ENCODE measurements at regions not wholly inside any gene's neighbourhood (a gene's known extent, or its start where the extent isn't known, plus 50 kb on each side); places are given as distances from the start of the nearest gene placed in this dataset.

DNA sequence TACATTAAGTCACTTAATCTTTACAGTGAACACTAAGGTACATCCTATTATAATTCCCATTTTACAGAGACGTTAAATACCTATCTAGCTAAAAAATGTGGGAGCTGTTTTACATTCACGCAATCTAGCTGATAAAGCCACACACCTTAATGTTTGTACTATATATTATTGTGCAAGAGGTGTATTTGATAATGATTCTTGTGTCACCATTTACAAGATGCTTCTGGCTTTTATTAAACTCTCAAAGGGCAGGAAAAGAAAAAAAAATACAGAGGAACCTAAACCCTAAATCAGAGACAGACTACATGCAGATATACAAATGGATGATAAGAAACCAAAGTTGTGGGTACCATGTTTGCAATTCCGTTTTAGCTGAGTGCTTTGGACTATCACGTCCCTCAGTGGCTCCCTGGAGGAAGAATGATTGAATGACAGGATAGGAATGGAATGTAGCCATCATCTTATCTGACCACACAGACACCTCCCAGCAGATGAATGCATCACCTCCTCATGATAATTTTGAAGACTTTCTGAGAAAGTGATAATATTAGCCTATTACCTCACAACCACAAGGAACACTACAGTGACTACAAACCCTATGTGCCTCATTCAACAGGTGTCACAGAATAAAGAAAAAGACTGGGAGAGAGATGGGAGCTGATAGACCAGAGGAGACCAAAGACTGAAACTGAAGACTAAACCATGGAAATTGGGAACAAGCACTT, 230.5 kb upstream of the SERP2 start:
- H3K4me3 ChIP-seq (replicated peaks in 1 of 4; ENCODE audit: control extremely low read depth in 1 of 4, insufficient read depth in 1 of 4, low read depth in 3 of 4, low read length in 4 of 4), result peak overlapping the region in 2 of 4 experiments; percentile 58 to 87
- no peak overlapping the region for H3K4me2 ChIP-seq (ENCODE audit: extremely low read depth, insufficient read depth, low read length)
- H3K4me1 ChIP-seq (ENCODE audit: control insufficient read depth, extremely low read depth, insufficient read depth, low read length), result peaks cover 8% of the 10 kb centered on the region
- H3K79me2 ChIP-seq (ENCODE audit: control insufficient read depth, insufficient read depth, low read length), result no peaks in the 10 kb centered on the region
- H2AFZ ChIP-seq (ENCODE audit: low read length), result no peak overlapping the region
- TF ChIP-seq, protein P1, sequence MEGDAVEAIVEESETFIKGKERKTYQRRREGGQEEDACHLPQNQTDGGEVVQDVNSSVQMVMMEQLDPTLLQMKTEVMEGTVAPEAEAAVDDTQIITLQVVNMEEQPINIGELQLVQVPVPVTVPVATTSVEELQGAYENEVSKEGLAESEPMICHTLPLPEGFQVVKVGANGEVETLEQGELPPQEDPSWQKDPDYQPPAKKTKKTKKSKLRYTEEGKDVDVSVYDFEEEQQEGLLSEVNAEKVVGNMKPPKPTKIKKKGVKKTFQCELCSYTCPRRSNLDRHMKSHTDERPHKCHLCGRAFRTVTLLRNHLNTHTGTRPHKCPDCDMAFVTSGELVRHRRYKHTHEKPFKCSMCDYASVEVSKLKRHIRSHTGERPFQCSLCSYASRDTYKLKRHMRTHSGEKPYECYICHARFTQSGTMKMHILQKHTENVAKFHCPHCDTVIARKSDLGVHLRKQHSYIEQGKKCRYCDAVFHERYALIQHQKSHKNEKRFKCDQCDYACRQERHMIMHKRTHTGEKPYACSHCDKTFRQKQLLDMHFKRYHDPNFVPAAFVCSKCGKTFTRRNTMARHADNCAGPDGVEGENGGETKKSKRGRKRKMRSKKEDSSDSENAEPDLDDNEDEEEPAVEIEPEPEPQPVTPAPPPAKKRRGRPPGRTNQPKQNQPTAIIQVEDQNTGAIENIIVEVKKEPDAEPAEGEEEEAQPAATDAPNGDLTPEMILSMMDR (conservative IDR thresholded peaks at IDR 0.05 in 1 of 2, IDR thresholded peaks at IDR 0.05 in 1 of 2; ENCODE audit: low read depth in 1 of 2, low read length in 2 of 2), result no peak
- no peak for TF ChIP-seq EZH2 (IDR thresholded peaks at IDR 0.05; ENCODE audit: low read length, missing control alignments)
- peak in 1 of 2 donors; percentile 76 for DNase-seq (ENCODE audit: low read depth in 2 of 2)
- no peak overlapping the region for H3K27ac ChIP-seq (ENCODE audit: insufficient read depth, low read length)
- no peaks in the 10 kb centered on the region for H3K9me3 ChIP-seq (ENCODE audit: control insufficient read depth, insufficient read depth, low read depth, low read length)
- no peaks in the 10 kb centered on the region for H4K20me1 ChIP-seq (ENCODE audit: control insufficient read depth, extremely low read depth, insufficient read depth, low read length)
- H3K27me3 ChIP-seq (ENCODE audit: control insufficient read depth, insufficient read depth, low read length), result no peaks in the 10 kb centered on the region
- no peak overlapping the region for H3K9ac ChIP-seq (ENCODE audit: insufficient read depth, low read length)
- H3K36me3 ChIP-seq (ENCODE audit: control insufficient read depth, insufficient read depth, low read length), result no peaks in the 10 kb centered on the region

DNA sequence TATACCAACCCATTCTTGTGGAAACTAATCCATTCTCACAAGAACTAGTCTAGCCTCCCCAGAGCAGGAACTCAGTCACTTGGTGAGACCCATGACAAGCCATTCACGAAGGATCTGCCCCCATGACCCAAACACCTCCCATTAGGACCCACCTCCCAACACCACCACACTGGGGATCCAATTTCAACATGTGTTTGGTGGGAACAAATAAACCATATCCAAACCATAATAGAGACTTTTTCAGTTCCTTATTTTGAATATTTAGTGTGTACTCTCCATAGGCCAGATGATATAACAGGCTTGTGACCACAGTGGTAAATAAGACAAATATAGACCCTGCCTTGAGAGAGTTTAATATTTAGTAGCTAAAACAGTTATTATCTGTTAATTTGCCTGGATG, 227.5 kb upstream of the SERP2 start:
- Histone ChIP-seq H3K9me3 (ENCODE audit: control insufficient read depth, insufficient read depth, low read depth, low read length) (no peaks in the 10 kb centered on the region), H3K9ac (ENCODE audit: insufficient read depth, low read length) (no peak overlapping the region), H4K20me1 (ENCODE audit: control insufficient read depth, extremely low read depth, insufficient read depth, low read length) (no peaks in the 10 kb centered on the region), H3K79me2 (ENCODE audit: control insufficient read depth, insufficient read depth, low read length) (no peaks in the 10 kb centered on the region), H3K27me3 (ENCODE audit: control insufficient read depth, insufficient read depth, low read length) (no peaks in the 10 kb centered on the region), H3K4me2 (ENCODE audit: extremely low read depth, insufficient read depth, low read length) (no peak overlapping the region), H2AFZ (ENCODE audit: low read length) (no peak overlapping the region), H3K27ac (ENCODE audit: insufficient read depth, low read length) (no peak overlapping the region), H3K4me1 (ENCODE audit: control insufficient read depth, extremely low read depth, insufficient read depth, low read length) (peaks cover 6% of the 10 kb centered on the region), H3K4me3 (replicated peaks in 1 of 4; ENCODE audit: control extremely low read depth in 1 of 4, insufficient read depth in 1 of 4, low read depth in 3 of 4, low read length in 4 of 4) (no peak overlapping the region), H3K36me3 (ENCODE audit: control insufficient read depth, insufficient read depth, low read length) (no peaks in the 10 kb centered on the region)
- no peak for TF ChIP-seq EZH2 (IDR thresholded peaks at IDR 0.05; ENCODE audit: low read length, missing control alignments)
- TF ChIP-seq, protein P1 (conservative IDR thresholded peaks at IDR 0.05 in 1 of 2, IDR thresholded peaks at IDR 0.05 in 1 of 2; ENCODE audit: low read depth in 1 of 2, low read length in 2 of 2), result no peak
- no peak for DNase-seq (ENCODE audit: low read depth in 2 of 2)

DNA sequence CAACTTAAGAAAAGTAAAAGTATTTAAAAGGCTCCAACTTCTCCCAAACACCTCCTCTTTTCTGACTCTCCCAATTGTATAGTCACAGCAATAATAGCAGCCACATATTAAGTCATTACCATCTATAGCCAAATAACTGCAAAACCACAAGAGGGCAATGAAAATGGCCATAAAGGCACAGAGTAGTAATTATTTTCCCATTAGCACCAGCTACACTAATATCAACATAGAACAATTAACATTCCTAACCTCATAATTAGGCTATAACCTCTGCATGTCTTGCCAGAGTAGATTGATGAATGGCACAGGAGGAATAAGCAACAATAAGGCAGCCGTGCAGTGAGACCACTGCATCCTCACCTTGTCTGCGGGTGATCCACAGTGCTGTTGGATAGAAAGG, 226.4 kb upstream of the SERP2 start:
- no peaks in the 10 kb centered on the region for H3K9me3 ChIP-seq (ENCODE audit: control insufficient read depth, insufficient read depth, low read depth, low read length)
- H3K9ac ChIP-seq (ENCODE audit: insufficient read depth, low read length), result no peak overlapping the region
- no peak overlapping the region for H3K27ac ChIP-seq (ENCODE audit: insufficient read depth, low read length)
- peaks cover 3% of the 10 kb centered on the region for H3K4me1 ChIP-seq (ENCODE audit: control insufficient read depth, extremely low read depth, insufficient read depth, low read length)
- TF ChIP-seq EZH2 (IDR thresholded peaks at IDR 0.05; ENCODE audit: low read length, missing control alignments), result no peak
- TF ChIP-seq, protein P1 (conservative IDR thresholded peaks at IDR 0.05 in 1 of 2, IDR thresholded peaks at IDR 0.05 in 1 of 2; ENCODE audit: low read depth in 1 of 2, low read length in 2 of 2), result no peak
- no peaks in the 10 kb centered on the region for H4K20me1 ChIP-seq (ENCODE audit: control insufficient read depth, extremely low read depth, insufficient read depth, low read length)
- no peak overlapping the region for H3K4me2 ChIP-seq (ENCODE audit: extremely low read depth, insufficient read depth, low read length)
- H3K79me2 ChIP-seq (ENCODE audit: control insufficient read depth, insufficient read depth, low read length), result no peaks in the 10 kb centered on the region
- no peak overlapping the region for H2AFZ ChIP-seq (ENCODE audit: low read length)
- DNase-seq (ENCODE audit: low read depth in 2 of 2), result no peak
- no peak overlapping the region for H3K4me3 ChIP-seq (replicated peaks in 1 of 4; ENCODE audit: control extremely low read depth in 1 of 4, insufficient read depth in 1 of 4, low read depth in 3 of 4, low read length in 4 of 4)
- no peaks in the 10 kb centered on the region for H3K36me3 ChIP-seq (ENCODE audit: control insufficient read depth, insufficient read depth, low read length)
- no peaks in the 10 kb centered on the region for H3K27me3 ChIP-seq (ENCODE audit: control insufficient read depth, insufficient read depth, low read length)

Data from fibroblast of lung (primary cell).